A549 (cell line): ENCODE measurements at regions not wholly inside any gene's neighbourhood (a gene's known extent, or its start where the extent isn't known, plus 50 kb on each side); places are given as distances from the start of the nearest gene placed in this dataset.

Experiments
- BHLHE40 ChIP-seq: IDR thresholded peaks from 2 replicates; pipeline ENCODE4 v1.6.1; 2012; ENCODE audit warnings: low read depth, low read length, inconsistent platforms
- CHD4 ChIP-seq: fragments of 200-600 bp; sonication (generic); IDR thresholded peaks from 2 replicates; pipeline ENCODE4 v1.6.1; 2016; ENCODE audit warnings: antibody characterized with exemption, mild to moderate bottlenecking, borderline replicate concordance
- POLR2A ChIP-seq: IDR thresholded peaks from 2 replicates; pipeline ENCODE4 v1.6.1; 2012; ENCODE audit warnings: mild to moderate bottlenecking, low read length

GRCh38 chr6:147007441-147007840 lies 196.8 kb upstream of the STXBP5 start:
- TF ChIP-seq POLR2A, result no peak
- TF ChIP-seq CHD4, result no peak
- TF ChIP-seq BHLHE40, result no peak
